HepG2 (cell line): ENCODE measurements at regions not wholly inside any gene's neighbourhood (a gene's known extent, or its start where the extent isn't known, plus 50 kb on each side); places are given as distances from the start of the nearest gene placed in this dataset.

Source experiments
- FOXM1 ChIP-seq: sonication (generic); formaldehyde crosslinking; IDR thresholded peaks from 2 replicates; pipeline ENCODE4 v1.5.0; 2020; ENCODE audit warnings: missing genetic modification reagents
- HNF1A ChIP-seq, 2 experiments: sonication (generic) in 1 of 2; formaldehyde crosslinking in 1 of 2; IDR thresholded peaks; 2 replicates each; pipeline versions ENCODE4 v1.4.0 to v1.6.1; 2016 to 2020; ENCODE audit warnings: borderline replicate concordance in 1 of 2, low read depth in 1 of 2, mild to moderate bottlenecking in 1 of 2, missing genetic modification reagents in 1 of 2
- NFE2 ChIP-seq: sonication (generic); formaldehyde crosslinking; IDR thresholded peaks from 2 replicates; pipeline ENCODE4 v1.4.0; 2020; ENCODE audit warnings: missing genetic modification reagents
- PHB2 ChIP-seq: fragments of 450-650 bp; IDR thresholded peaks from 2 replicates; pipeline ENCODE4 v1.6.1; 2018; ENCODE audit not compliant: partially characterized antibody
- ZFP36L1 ChIP-seq: sonication (generic); formaldehyde crosslinking; IDR thresholded peaks from 2 replicates; pipeline ENCODE4 v1.8.0; 2022; ENCODE audit warnings: mild to moderate bottlenecking, missing genetic modification reagents, moderate library complexity
- ZNF383 ChIP-seq: sonication (generic); formaldehyde crosslinking; IDR thresholded peaks from 2 replicates; pipeline ENCODE4 v1.4.0; 2020; ENCODE audit warnings: missing genetic modification reagents, mild to moderate bottlenecking, borderline replicate concordance
- ZNF572 ChIP-seq: sonication (generic); formaldehyde crosslinking; IDR thresholded peaks from 2 replicates; pipeline ENCODE4 v1.5.1; 2020; ENCODE audit warnings: mild to moderate bottlenecking, missing genetic modification reagents
- TF ChIP-seq, protein P1 (sequence below): sonication (generic); formaldehyde crosslinking; IDR thresholded peaks from 2 replicates; pipeline ENCODE4 v1.8.0; 2022; ENCODE audit warnings: mild to moderate bottlenecking, missing genetic modification reagents

- TF ChIP-seq HNF1A (IDR thresholded peaks at IDR 0.05; ENCODE audit: low read depth) (no peak), HNF1A (CRISPR knock-in tag; IDR thresholded peaks at IDR 0.05; ENCODE audit: borderline replicate concordance) (no peak), FOXM1 (CRISPR knock-in tag) (no peak), ZNF383 (CRISPR knock-in tag) (no peak), NFE2 (CRISPR knock-in tag) (no peak), ZNF572 (CRISPR knock-in tag) (no peak), PHB2 (no peak), ZFP36L1 (CRISPR knock-in tag) (no peak)
- TF ChIP-seq, protein P1, sequence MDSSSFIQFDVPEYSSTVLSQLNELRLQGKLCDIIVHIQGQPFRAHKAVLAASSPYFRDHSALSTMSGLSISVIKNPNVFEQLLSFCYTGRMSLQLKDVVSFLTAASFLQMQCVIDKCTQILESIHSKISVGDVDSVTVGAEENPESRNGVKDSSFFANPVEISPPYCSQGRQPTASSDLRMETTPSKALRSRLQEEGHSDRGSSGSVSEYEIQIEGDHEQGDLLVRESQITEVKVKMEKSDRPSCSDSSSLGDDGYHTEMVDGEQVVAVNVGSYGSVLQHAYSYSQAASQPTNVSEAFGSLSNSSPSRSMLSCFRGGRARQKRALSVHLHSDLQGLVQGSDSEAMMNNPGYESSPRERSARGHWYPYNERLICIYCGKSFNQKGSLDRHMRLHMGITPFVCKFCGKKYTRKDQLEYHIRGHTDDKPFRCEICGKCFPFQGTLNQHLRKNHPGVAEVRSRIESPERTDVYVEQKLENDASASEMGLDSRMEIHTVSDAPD (CRISPR knock-in tag): no peak
Observed at GRCh38 chr10:108709927-108710722, 1213.2 kb downstream of the XPNPEP1 start (continued).
